ENCODE measurements at regions not wholly inside any gene's neighbourhood (a gene's known extent, or its start where the extent isn't known, plus 50 kb on each side); places are given as distances from the start of the nearest gene placed in this dataset.

DNA sequence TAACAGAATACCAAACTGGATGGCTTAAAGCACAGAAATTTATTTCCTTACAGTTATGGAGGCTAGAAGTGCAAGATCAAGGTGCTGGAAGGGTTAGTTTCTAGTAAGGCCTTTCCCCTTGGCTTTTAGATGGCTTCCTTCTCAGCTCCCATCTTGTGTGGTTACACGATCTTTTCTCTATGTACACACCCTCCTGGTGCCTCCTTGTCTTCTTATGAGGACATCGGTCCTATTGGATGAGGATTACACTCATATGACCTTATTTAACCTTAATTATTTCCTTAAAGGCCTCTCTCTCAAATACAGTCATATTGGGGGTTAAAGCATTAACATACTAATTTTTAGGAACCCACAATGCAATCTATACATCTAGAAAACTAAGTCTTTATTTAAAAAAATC lies 787.9 kb upstream of the GALNTL6 start:
- Histone ChIP-seq H3K36me3 (ENCODE audit: insufficient read depth, low read length) (no peaks in the 10 kb centered on the region), H3K4me3 (ENCODE audit: low read length) (no peak overlapping the region), H3K27me3 (ENCODE audit: insufficient read depth, low read length) (no peaks in the 10 kb centered on the region), H3K9me3 (ENCODE audit: low read length) (no peaks in the 10 kb centered on the region), H3K4me1 (ENCODE audit: insufficient read depth, low read length) (no peaks in the 10 kb centered on the region), H2AFZ (ENCODE audit: low read depth, low read length) (no peak overlapping the region)

DNA sequence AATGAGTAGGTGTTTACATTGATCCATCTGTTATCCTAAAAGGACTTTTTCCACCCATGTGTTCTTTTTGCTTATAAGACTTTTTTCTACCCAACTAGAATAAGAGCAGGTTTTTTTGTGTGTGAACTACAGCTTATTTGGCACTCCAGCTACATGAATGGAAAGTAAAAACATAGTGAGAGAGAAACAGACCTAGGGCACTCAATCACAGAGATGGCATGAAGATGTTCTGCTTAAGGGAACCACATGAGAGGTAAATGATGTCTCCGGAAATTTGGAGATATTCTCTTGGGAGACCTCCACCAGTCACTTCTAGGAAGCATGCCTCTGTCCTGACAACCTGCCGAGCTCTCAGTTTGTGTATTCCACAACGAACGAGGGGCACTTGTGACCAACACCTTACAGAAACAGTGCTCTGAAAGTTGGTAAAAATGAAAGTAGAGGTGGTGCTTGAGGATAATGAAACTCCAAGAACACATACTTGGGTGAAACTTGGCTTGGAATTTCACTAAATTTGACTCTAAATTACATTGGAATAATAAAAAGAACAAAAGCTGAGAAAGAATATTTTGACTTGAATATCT lies 788.4 kb upstream of the GALNTL6 start:
- Histone ChIP-seq H2AFZ (ENCODE audit: low read depth, low read length) (no peak overlapping the region), H3K27me3 (ENCODE audit: insufficient read depth, low read length) (no peaks in the 10 kb centered on the region), H3K9me3 (ENCODE audit: low read length) (no peaks in the 10 kb centered on the region), H3K36me3 (ENCODE audit: insufficient read depth, low read length) (no peaks in the 10 kb centered on the region), H3K4me1 (ENCODE audit: insufficient read depth, low read length) (no peaks in the 10 kb centered on the region), H3K4me3 (ENCODE audit: low read length) (no peak overlapping the region)

DNA sequence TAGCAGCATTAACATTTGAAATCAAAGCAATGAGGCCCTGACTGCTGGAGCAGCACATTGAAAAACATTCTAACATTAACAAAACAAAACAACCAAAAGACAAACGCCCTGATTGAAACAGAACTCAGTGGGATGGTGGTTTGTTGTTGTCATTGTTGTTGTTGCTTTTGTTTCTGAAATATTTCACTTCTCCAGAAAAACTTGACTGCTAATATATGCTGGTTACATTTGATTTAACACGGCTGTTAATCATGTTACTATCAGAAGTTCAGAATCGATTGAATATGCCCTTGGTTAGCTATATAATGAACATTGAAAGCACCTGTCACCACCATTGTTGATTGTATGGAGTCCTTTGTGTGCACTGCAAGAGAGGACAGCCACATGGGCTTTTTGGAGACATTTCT lies 790.4 kb upstream of the GALNTL6 start:
- H2AFZ ChIP-seq (ENCODE audit: low read depth, low read length): no peak overlapping the region
- H3K27me3 ChIP-seq (ENCODE audit: insufficient read depth, low read length): no peaks in the 10 kb centered on the region
- H3K36me3 ChIP-seq (ENCODE audit: insufficient read depth, low read length): no peaks in the 10 kb centered on the region
- no peaks in the 10 kb centered on the region for H3K9me3 ChIP-seq (ENCODE audit: low read length)
- no peaks in the 10 kb centered on the region for H3K4me1 ChIP-seq (ENCODE audit: insufficient read depth, low read length)
- no peak overlapping the region for H3K4me3 ChIP-seq (ENCODE audit: low read length)

DNA sequence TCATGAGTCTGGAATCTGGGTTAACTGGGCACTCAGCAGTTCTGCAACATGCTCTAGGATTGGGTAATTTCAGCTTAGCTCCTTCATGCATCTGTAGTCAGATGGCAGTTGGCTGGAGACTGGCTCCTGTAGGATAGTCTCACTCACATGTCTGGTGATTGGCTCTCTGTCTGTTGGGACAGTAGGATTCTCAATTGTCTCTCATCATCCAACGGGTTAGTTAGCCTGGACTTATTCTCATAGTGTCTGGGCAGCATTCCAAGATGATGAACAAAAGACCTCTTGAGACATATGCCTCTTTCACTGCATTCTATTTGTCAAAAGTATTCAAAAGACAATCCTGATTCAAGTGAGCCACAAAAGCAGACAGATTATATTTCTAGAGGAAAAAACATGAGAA lies 795.6 kb upstream of the GALNTL6 start:
- Histone ChIP-seq H3K4me1 (ENCODE audit: insufficient read depth, low read length) (no peaks in the 10 kb centered on the region), H3K4me3 (ENCODE audit: low read length) (no peak overlapping the region), H2AFZ (ENCODE audit: low read depth, low read length) (no peak overlapping the region), H3K9me3 (ENCODE audit: low read length) (no peaks in the 10 kb centered on the region), H3K27me3 (ENCODE audit: insufficient read depth, low read length) (no peaks in the 10 kb centered on the region), H3K36me3 (ENCODE audit: insufficient read depth, low read length) (no peaks in the 10 kb centered on the region)

DNA sequence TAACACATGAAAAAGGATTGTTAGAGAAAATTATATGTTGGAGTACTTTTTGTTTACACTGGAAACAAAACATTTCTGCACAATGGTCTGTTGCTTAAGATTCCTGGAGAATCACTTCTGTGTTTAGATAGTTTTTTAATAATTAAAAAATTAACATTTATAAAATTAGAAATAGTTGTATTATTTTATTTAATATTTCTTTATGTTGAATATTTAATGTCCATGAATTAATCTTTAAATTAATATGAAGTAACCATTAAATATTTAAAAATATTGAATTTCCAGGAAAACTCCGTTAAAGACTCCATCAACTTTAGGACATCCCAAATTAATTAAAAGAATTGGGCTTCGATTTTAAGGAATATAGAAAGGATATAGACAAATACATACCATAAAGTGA lies 797.1 kb upstream of the GALNTL6 start:
- Histone ChIP-seq H3K27me3 (ENCODE audit: insufficient read depth, low read length) (no peaks in the 10 kb centered on the region), H2AFZ (ENCODE audit: low read depth, low read length) (no peak overlapping the region), H3K36me3 (ENCODE audit: insufficient read depth, low read length) (no peaks in the 10 kb centered on the region), H3K4me1 (ENCODE audit: insufficient read depth, low read length) (no peaks in the 10 kb centered on the region), H3K9me3 (ENCODE audit: low read length) (no peaks in the 10 kb centered on the region), H3K4me3 (ENCODE audit: low read length) (no peak overlapping the region)

DNA sequence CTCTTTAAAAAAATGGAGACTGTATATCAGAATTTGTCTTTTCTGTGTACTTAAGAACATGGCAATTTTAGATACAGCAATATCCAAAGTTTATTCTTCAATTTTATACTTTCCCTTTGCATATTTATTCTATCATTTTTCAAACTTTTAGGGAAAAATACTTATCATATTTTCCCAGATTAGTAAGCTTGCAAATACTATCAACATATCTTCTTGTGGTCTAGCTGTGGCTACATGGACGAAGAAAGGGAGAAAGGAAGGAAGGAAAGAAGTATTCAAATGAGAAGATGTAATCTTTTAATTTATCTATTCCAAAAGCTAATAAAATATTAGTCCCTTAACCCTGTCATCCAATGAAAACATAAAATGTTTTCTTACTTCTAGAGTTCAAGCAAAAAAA lies 797.8 kb upstream of the GALNTL6 start:
- Histone ChIP-seq H3K27me3 (ENCODE audit: insufficient read depth, low read length) (no peaks in the 10 kb centered on the region), H3K9me3 (ENCODE audit: low read length) (no peaks in the 10 kb centered on the region), H2AFZ (ENCODE audit: low read depth, low read length) (no peak overlapping the region), H3K4me3 (ENCODE audit: low read length) (no peak overlapping the region), H3K36me3 (ENCODE audit: insufficient read depth, low read length) (no peaks in the 10 kb centered on the region), H3K4me1 (ENCODE audit: insufficient read depth, low read length) (no peaks in the 10 kb centered on the region)

DNA sequence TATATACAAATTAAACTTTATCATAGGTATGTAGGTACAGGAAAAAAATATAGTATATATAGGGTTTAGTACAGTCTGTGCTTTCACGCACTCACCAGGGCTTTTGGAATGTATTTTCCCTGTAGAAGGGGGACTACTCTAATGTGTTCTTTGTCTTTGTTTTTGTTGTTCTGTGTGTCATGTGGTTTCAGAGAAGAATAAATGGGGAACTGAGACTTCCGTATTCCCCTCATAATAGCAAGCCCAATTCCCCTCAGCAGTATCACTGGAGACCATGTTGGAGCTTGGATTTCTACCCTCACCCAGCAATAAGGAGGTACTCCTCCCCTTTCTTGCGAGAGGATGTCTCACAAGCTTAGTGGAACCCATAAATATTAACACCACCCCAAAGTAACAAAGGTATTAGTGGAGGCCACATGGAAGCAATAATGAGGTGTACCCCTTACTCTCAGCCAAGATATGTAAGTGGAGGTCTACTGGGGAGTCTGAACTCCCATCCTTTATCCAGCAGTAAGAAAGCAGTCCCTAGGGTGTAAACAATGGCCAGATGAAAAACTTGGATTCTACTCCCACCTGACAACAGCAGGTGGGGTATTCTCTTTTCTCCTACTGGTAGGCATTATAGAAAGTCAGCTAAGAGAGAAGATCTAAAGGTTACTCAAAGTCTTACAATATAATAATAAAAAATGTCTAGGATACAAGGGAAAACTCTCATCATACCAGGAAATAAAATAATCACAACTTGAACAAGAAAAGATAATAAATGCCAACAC lies 805.4 kb upstream of the GALNTL6 start:
- H3K4me3 ChIP-seq (ENCODE audit: low read length): no peak overlapping the region
- no peak overlapping the region for H2AFZ ChIP-seq (ENCODE audit: low read depth, low read length)
- no peaks in the 10 kb centered on the region for H3K36me3 ChIP-seq (ENCODE audit: insufficient read depth, low read length)
- no peaks in the 10 kb centered on the region for H3K27me3 ChIP-seq (ENCODE audit: insufficient read depth, low read length)
- H3K9me3 ChIP-seq (ENCODE audit: low read length): no peaks in the 10 kb centered on the region
- no peaks in the 10 kb centered on the region for H3K4me1 ChIP-seq (ENCODE audit: insufficient read depth, low read length)

DNA sequence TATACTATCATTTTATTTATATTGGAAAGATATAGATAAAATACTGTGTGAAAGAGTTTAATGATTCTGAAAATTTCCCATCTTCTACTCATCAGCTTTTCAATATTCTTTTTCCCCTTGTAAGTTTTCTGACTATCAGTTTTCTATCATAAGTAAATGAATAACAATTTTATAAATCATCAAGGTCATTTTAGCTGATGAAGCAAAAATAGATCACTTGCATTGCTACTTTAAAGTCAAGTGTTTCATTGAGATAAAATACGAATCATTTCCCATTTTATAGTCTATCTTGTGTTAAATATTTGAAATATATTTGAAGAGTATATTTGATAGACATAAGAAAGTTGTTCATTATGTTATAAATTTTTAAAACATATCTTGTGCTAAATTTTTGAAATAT lies 811.0 kb upstream of the GALNTL6 start:
- Histone ChIP-seq H3K36me3 (ENCODE audit: insufficient read depth, low read length) (no peaks in the 10 kb centered on the region), H3K4me3 (ENCODE audit: low read length) (no peak overlapping the region), H3K4me1 (ENCODE audit: insufficient read depth, low read length) (no peaks in the 10 kb centered on the region), H2AFZ (ENCODE audit: low read depth, low read length) (no peak overlapping the region), H3K27me3 (ENCODE audit: insufficient read depth, low read length) (no peaks in the 10 kb centered on the region), H3K9me3 (ENCODE audit: low read length) (no peaks in the 10 kb centered on the region)

DNA sequence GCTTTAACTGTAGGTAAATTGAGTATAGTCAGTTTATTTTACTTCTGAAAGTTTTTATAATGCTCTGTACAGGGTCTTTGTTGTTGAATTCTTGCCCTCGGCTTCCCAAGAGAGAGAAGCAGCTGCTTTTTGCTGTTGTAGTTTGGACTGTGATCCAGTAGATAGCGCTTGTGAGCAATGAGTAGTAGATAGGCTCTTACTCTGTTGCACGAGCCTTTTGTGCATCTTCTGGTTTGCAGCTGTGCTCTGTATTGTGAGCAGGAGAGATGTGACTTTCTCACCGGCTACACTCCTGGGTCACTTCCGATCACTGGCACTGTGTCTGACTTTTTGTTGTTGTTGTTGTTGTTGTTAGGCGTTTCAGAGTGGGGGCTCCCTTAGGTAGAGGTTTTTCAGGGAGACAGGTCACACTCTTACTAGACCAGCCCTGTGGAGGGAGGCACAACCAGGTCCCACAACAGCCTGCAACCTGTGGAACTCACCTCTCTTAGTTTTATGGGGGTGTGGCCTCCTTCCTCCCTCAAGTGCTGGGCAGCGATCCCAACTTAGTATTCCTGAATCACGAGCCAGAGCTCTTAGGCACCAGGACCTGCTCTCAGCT lies 822.1 kb upstream of the GALNTL6 start:
- Histone ChIP-seq H3K36me3 (ENCODE audit: insufficient read depth, low read length) (no peaks in the 10 kb centered on the region), H3K4me3 (ENCODE audit: low read length) (no peak overlapping the region), H3K4me1 (ENCODE audit: insufficient read depth, low read length) (no peaks in the 10 kb centered on the region), H3K9me3 (ENCODE audit: low read length) (no peaks in the 10 kb centered on the region), H2AFZ (ENCODE audit: low read depth, low read length) (no peak overlapping the region), H3K27me3 (ENCODE audit: insufficient read depth, low read length) (no peaks in the 10 kb centered on the region)

DNA sequence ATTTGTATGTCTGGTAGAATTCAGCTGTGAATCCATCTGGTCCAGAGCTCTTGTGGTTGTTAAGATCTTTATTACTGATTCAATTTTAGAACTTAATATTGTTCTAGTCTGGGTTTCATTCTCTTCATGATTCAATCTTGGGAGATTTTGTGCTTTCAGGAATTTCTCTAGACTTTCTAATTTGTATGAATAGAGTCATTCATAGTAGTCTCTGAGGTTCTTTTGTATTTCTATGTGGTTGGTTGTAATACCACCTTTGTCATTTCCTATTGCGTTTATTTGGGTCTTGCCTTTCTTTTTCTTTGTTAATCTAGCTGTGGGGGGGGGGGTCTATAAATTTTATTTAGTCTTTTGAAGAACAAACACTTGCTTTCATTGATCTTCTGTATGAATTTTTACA lies 824.8 kb upstream of the GALNTL6 start:
- no peaks in the 10 kb centered on the region for H3K4me1 ChIP-seq (ENCODE audit: insufficient read depth, low read length)
- no peak overlapping the region for H3K4me3 ChIP-seq (ENCODE audit: low read length)
- H2AFZ ChIP-seq (ENCODE audit: low read depth, low read length): no peak overlapping the region
- H3K36me3 ChIP-seq (ENCODE audit: insufficient read depth, low read length): no peaks in the 10 kb centered on the region
- no peaks in the 10 kb centered on the region for H3K9me3 ChIP-seq (ENCODE audit: low read length)
- no peaks in the 10 kb centered on the region for H3K27me3 ChIP-seq (ENCODE audit: insufficient read depth, low read length)

DNA sequence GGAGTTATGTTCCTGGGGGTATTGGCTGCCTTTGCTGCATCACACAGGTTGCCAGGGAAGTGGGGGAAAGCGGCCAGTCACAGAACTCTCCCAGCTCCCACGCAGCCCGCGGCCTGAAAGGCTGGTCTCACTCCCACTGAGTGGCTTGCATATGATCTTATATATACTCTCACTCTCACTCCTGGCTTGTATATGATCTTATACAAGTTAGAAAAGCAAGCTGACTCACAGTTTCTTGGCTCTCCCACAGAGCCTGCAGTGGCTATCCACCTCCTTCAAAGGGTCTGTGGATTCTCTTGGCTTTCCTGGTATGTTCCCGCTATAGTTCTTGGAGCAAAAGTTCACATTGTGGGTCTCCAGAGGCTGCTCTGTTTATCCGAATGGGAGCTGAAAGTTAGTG lies 833.5 kb upstream of the GALNTL6 start:
- Histone ChIP-seq H2AFZ (ENCODE audit: low read depth, low read length) (no peak overlapping the region), H3K36me3 (ENCODE audit: insufficient read depth, low read length) (no peaks in the 10 kb centered on the region), H3K4me1 (ENCODE audit: insufficient read depth, low read length) (no peaks in the 10 kb centered on the region), H3K9me3 (ENCODE audit: low read length) (no peaks in the 10 kb centered on the region), H3K4me3 (ENCODE audit: low read length) (no peak overlapping the region), H3K27me3 (ENCODE audit: insufficient read depth, low read length) (no peaks in the 10 kb centered on the region)

DNA sequence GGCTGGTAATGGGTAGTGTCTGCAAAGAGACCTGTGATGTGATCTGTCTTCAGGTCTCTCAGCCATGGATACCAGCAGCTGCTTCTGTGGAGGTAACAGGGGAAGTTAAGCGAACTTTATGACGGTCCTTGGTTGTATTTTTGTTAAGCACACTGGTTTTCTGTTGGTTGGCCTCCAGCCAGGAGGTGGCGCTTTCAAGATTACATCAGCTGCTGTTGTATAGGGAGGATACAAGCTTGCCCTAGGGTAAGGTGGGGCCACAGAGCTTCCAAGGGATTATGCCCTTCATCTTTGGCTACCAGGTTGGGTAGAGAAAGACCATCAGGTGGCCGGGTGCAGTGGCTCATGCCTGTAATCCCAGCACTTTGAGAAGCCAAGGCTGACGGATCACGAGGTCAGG lies 834.2 kb upstream of the GALNTL6 start:
- Histone ChIP-seq H3K27me3 (ENCODE audit: insufficient read depth, low read length) (no peaks in the 10 kb centered on the region), H3K9me3 (ENCODE audit: low read length) (no peaks in the 10 kb centered on the region), H3K4me3 (ENCODE audit: low read length) (no peak overlapping the region), H2AFZ (ENCODE audit: low read depth, low read length) (no peak overlapping the region), H3K4me1 (ENCODE audit: insufficient read depth, low read length) (no peaks in the 10 kb centered on the region), H3K36me3 (ENCODE audit: insufficient read depth, low read length) (no peaks in the 10 kb centered on the region)

DNA sequence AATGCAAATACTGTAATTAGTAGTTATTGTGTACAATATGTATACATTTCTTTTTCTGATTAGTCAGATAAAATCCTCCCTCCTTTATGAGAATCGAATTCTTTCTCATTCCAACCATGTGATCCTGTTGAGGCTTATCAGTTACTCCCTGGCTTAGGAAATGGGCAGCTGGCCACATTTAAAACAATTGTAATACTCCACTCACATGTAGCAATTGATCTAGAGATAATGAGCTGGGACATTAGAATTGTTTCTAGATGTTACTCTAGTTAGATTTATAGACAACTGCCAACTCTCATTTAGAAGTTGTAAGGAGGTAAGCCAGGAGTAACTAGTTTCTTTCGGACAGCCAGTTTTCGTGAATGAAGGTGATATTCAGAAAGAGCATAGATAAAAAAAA lies 859.3 kb upstream of the AADAT start:
- H3K27me3 ChIP-seq (ENCODE audit: insufficient read depth, low read length): no peaks in the 10 kb centered on the region
- no peaks in the 10 kb centered on the region for H3K36me3 ChIP-seq (ENCODE audit: insufficient read depth, low read length)
- H3K4me1 ChIP-seq (ENCODE audit: insufficient read depth, low read length): no peaks in the 10 kb centered on the region
- no peaks in the 10 kb centered on the region for H3K9me3 ChIP-seq (ENCODE audit: low read length)
- no peak overlapping the region for H2AFZ ChIP-seq (ENCODE audit: low read depth, low read length)
- H3K4me3 ChIP-seq (ENCODE audit: low read length): no peak overlapping the region
